Left lung (tissue), 4 donors: ENCODE measurements at regions not wholly inside any gene's neighbourhood (a gene's known extent, or its start where the extent isn't known, plus 50 kb on each side); places are given as distances from the start of the nearest gene placed in this dataset.

ENCODE experiments used
- ATAC-seq: fragments of 200-7000 bp; cut with Tn5 transposase; one replicate; pipeline ENCODE4 v1.9.1; 2020; ENCODE audit warnings: moderate library complexity
- DNase-seq, 4 donors: peaks; one replicate each; pipeline ENCODE4 v3.0.0-alpha.2; 2013 to 2020
- H3K27ac ChIP-seq, 2 donors: fragments of 200-600 bp; sonication (generic) in 1 of 2; one replicate each; pipeline versions ENCODE4 v1.5.0 to v1.8.0; 2020 to 2021
- H3K27me3 ChIP-seq, 2 donors: fragments of 200-600 bp; sonication (generic) in 1 of 2; one replicate each; pipeline versions ENCODE4 v1.5.0 to v1.8.0; 2020 to 2021
- H3K36me3 ChIP-seq, 2 donors: fragments of 200-600 bp; sonication (generic) in 1 of 2; one replicate each; pipeline versions ENCODE4 v1.5.0 to v1.8.0; 2020 to 2021
- H3K4me1 ChIP-seq, 2 donors: fragments of 200-600 bp; one replicate each; pipeline ENCODE4 v1.8.0; 2021
- H3K4me3 ChIP-seq, 2 donors: fragments of 200-600 bp; sonication (generic) in 1 of 2; one replicate each; pipeline versions ENCODE4 v1.5.0 to v1.8.0; 2020 to 2021; ENCODE audit warnings: mild to moderate bottlenecking in 1 of 2
- H3K9me3 ChIP-seq, 2 donors: fragments of 200-600 bp; sonication (generic) in 1 of 2; one replicate each; pipeline versions ENCODE4 v1.5.0 to v1.8.0; 2020 to 2021
- intact Hi-C, 2 donors: fragments of 100-400 bp; cut with DNase I; formaldehyde crosslinking; loops; one replicate each; pipeline versions ENCODE4 v1.11.2 to v1.14.2; 2022
- TF ChIP-seq, protein P1 (sequence below), 2 donors: fragments of 200-600 bp; sonication (generic) in 1 of 2; IDR thresholded peaks; one replicate each; pipeline versions ENCODE4 v1.5.0 to v1.8.0; 2021; ENCODE audit warnings: antibody characterized with exemption in 2 of 2
- donor health status: DM: no; HTN: yes; CAD: no.
- donor health status: DM: no; HTN: no; CAD: no.

DNA sequence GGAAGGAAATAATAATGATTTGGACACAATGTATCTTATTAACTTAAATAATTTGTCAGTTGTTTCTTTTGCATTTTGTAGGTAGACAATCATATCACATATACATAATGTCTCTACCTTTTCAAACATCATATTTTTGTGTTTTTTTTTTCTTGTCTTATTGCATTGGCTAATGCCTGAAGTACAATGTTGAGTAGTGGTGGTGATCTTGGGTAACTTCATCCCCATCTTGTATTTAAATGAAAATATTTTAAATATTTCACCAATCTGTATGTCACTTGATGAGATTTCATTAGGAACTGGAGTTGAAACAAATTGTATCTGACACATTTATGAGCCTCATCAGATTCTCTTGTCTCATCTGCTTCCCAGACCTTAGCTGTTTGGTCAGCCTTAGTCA lies 109.7 kb upstream of the LHX5 start:
- H3K9me3 ChIP-seq, result peaks cover 0 to 12% of the 10 kb centered on the region in 2 donors
- H3K4me1 ChIP-seq, result no peaks in the 10 kb centered on the region
- no peak overlapping the region for H3K27ac ChIP-seq
- ATAC-seq (no peak), DNase-seq (no peak)
- H3K36me3 ChIP-seq, result no peaks in the 10 kb centered on the region
- H3K27me3 ChIP-seq, result peaks cover 0 to 71% of the 10 kb centered on the region in 2 donors
- TF ChIP-seq, protein P1, sequence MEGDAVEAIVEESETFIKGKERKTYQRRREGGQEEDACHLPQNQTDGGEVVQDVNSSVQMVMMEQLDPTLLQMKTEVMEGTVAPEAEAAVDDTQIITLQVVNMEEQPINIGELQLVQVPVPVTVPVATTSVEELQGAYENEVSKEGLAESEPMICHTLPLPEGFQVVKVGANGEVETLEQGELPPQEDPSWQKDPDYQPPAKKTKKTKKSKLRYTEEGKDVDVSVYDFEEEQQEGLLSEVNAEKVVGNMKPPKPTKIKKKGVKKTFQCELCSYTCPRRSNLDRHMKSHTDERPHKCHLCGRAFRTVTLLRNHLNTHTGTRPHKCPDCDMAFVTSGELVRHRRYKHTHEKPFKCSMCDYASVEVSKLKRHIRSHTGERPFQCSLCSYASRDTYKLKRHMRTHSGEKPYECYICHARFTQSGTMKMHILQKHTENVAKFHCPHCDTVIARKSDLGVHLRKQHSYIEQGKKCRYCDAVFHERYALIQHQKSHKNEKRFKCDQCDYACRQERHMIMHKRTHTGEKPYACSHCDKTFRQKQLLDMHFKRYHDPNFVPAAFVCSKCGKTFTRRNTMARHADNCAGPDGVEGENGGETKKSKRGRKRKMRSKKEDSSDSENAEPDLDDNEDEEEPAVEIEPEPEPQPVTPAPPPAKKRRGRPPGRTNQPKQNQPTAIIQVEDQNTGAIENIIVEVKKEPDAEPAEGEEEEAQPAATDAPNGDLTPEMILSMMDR (IDR thresholded peaks at IDR 0.05), result no peak
- intact Hi-C loops, result no loop called here
- H3K4me3 ChIP-seq, result no peak overlapping the region

DNA sequence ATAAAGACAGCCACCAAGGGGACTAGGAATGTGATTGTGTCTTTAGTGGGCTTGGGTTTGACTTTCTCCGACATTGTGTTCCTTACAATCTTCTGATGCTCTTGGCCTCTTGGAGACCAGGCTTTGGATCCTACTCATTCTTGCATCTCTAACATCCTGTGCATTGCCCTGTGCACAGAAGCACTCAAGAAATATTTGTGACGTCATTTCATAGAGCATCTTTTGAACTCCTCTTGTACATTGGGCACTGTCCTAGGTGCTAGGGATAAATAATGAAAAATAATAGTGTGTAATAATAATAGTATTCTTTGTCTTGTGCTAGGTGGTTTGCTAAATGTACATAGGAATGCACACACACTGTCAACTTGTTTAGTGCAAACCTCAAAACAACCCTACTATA lies 108.8 kb upstream of the LHX5 start:
- Histone ChIP-seq H3K4me3 (no peak overlapping the region), H3K27ac (no peak overlapping the region), H3K9me3 (peaks cover 0 to 12% of the 10 kb centered on the region in 2 donors), H3K27me3 (peaks cover 0 to 71% of the 10 kb centered on the region in 2 donors), H3K4me1 (no peaks in the 10 kb centered on the region), H3K36me3 (no peaks in the 10 kb centered on the region)
- ATAC-seq, result no peak
- intact Hi-C loops, result no loop called here
- TF ChIP-seq, protein P1 (IDR thresholded peaks at IDR 0.05), result no peak
- DNase-seq, result no peak

DNA sequence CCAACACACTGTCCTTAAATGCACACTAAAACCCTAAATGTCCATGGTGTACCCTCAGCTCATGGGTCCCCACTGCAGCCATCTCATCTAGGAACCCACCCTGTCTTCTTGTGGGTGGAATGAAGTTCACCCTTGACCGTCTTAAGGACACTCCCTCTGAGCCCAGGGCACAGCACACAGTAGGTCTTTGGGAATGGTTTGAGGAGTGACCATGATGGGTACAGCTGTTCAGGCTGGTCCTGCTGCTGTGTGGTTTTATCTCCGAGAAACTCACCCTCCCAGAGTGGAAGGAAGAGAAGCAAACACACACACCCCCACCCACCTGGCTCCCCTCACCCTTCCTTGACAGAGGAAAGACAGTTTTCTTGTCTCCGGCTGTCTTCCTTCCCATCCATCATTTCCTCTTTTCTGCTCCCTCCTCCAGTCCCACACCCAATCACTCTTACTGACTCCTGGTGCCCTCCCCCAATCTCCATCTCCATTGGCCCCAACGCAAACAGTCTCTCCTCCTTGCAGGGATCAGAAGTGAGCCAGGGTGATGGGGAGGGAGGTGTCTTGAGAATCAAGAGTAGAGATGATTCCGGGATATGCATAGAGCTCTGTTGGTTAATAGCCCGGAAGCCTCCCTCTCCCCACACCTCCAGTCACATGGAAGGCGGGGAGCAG lies 105.9 kb upstream of the LHX5 start:
- H3K4me3 ChIP-seq, result no peak overlapping the region
- intact Hi-C loops, result no loop called here
- ATAC-seq (no peak), DNase-seq (no peak)
- no peaks in the 10 kb centered on the region for H3K36me3 ChIP-seq
- TF ChIP-seq, protein P1 (IDR thresholded peaks at IDR 0.05), result no peak
- H3K27ac ChIP-seq, result no peak overlapping the region
- H3K9me3 ChIP-seq, result peaks cover 0 to 12% of the 10 kb centered on the region in 2 donors
- peaks cover 0 to 75% of the 10 kb centered on the region in 2 donors for H3K27me3 ChIP-seq
- no peaks in the 10 kb centered on the region for H3K4me1 ChIP-seq

- Histone ChIP-seq H3K27me3 (peaks cover 0 to 72% of the 10 kb centered on the region in 2 donors), H3K9me3 (peaks cover 0 to 3% of the 10 kb centered on the region in 2 donors), H3K4me3 (no peak overlapping the region), H3K36me3 (no peaks in the 10 kb centered on the region), H3K4me1 (no peaks in the 10 kb centered on the region), H3K27ac (no peak overlapping the region)
- intact Hi-C loops, result no loop called here
- ATAC-seq, result no peak
- TF ChIP-seq, protein P1 (IDR thresholded peaks at IDR 0.05), result no peak
- DNase-seq, result no peak
Measured at GRCh38 chr12:113575386-113575785, 103.7 kb upstream of the LHX5 start.

DNA sequence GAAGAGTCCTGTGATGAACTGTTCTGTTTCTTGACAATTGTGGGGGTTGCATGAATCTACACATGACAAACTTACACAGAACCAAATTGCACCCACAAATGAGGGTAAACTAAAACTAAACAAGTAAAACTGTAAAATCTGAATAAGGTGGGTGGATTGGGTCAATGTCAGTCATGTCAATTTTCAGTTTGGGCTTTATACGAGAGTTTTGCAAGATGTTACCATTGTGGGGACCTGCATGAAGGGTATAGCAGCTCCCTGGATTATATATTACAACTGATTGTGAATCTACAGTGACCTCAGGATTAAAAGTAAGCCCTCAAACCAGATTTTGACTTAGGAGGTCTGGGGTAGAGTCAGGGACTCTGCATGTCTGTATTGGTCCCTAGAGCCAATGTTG lies 101.5 kb upstream of the LHX5 start:
- Histone ChIP-seq H3K4me3 (no peak overlapping the region), H3K9me3 (no peaks in the 10 kb centered on the region), H3K27me3 (peaks cover 0 to 70% of the 10 kb centered on the region in 2 donors), H3K4me1 (no peaks in the 10 kb centered on the region), H3K36me3 (no peaks in the 10 kb centered on the region), H3K27ac (no peak overlapping the region)
- intact Hi-C loops, result no loop called here
- TF ChIP-seq, protein P1 (IDR thresholded peaks at IDR 0.05), result no peak
- ATAC-seq (no peak), DNase-seq (no peak)
